NOMO-1 treated with DMSO at 0.1 percent for 48 hours (cell line): ENCODE measurements at regions not wholly inside any gene's neighbourhood (a gene's known extent, or its start where the extent isn't known, plus 50 kb on each side); places are given as distances from the start of the nearest gene placed in this dataset.
"Not testable (repeated sequence)": the region's sequence is repeated elsewhere in the genome, so short reads cannot be mapped to it uniquely, and the experiment has no call there.

Experiments used
- DNase-seq: peaks from one replicate; lab custom pipeline; 2025; ENCODE audit not compliant: unreplicated experiment; lab: John Stamatoyannopoulos, UW

GRCh38 chr16:72657791-72658190, 390.1 kb downstream of the ZFHX3 start:
- no peak for DNase-seq

DNA sequence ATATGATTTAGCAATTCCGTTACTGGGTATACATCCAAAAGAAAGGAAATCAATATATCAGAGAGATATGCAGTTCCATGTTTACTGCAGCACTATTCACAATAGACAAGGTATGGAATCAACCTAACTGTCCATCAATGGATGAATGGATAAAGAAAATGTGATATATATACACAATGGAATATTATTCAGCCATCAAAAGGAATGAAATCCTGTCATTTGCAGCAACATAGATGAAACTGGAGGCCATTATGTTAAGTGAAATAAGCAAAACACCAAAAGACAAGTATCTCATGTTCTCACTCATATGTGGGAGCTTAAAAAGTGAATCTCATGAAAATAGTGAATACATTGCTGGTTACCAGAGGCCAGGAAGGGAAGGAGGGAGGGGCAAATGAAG, 390.8 kb downstream of the ZFHX3 start:
- DNase-seq: no peak

DNA sequence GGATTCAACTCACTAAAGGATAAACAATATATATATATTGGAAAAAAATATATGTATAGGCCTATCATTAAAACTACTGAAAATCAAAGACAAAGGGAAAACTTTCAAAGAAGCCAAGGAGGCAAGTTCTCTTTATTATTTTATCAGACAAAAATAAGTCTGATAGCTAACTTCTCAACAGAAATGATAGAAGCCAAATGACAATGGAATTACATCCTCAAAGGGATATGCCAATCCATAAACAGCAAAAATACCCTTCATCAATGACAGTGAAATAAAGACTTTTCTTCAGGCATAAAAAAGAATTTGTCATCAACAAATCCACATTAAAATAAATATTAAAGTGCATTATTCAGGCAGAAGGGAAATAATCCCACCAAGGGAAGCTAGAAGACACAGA, 393.4 kb downstream of the ZFHX3 start:
- DNase-seq: no peak

GRCh38 chr16:72649254-72649944, 398.5 kb downstream of the ZFHX3 start:
- DNase-seq: no peak

DNA sequence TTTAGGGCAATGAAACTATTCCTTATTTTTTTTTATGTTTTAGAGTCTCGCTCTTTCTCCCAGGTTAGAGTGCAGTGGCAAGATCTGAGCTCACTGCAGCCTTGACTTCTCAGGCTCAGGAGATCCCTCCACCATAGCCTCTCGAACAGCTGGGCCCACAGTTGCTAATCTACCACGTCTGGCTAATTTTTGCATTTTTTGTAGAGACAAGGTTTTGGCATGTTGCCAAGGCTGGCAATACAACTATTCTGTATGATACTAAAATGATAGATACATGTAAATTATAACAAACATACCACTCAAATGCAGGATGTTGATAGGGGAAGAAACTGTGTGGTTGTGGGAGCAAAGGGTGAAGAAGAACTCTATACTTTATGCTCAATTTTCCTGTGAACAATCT, 401.3 kb downstream of the ZFHX3 start:
- no peak for DNase-seq

DNA sequence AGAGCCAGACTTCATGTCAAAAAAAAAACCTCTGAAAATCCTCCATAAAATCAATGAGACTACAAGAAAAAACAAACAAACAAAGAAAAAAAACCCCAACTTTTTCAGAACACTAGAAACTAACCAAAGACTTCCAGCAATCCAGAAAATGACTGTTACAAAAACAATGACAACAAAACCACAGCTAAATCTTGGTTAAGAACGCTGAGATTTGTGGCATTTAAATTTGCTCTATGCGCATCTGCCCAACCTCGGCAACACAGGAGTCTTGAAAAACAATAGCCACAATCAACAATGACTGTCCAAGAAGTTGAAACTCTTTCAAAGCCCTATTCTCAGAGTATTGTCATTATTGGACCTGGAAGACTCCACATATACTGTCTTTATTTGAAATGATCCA, 402.4 kb downstream of the ZFHX3 start:
- no peak for DNase-seq

GRCh38 chr16:72644911-72645310, 403.0 kb downstream of the ZFHX3 start:
- no peak for DNase-seq

DNA sequence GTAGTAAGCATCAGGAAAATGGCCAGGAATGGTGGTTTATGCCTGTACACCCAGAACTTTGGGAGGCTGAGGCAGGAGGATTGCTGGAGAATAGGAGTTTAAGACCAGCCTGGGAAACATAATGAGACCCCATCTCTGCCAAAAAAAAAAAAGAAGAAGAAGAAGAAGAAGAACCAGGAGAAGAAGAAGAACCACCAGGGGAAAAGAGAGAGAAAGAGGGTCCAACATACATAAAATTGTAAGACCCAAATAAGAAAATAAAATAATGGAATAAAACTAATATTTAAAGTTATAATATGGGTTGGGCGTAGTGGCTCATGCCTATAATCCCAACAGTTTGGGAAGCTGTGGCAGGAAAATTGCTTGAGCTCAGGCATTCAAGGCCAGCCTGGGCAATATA, 408.4 kb downstream of the ZFHX3 start:
- no peak for DNase-seq

- no peak for DNase-seq
Observed at GRCh38 chr16:72637306-72637705, 410.6 kb downstream of the ZFHX3 start.

DNA sequence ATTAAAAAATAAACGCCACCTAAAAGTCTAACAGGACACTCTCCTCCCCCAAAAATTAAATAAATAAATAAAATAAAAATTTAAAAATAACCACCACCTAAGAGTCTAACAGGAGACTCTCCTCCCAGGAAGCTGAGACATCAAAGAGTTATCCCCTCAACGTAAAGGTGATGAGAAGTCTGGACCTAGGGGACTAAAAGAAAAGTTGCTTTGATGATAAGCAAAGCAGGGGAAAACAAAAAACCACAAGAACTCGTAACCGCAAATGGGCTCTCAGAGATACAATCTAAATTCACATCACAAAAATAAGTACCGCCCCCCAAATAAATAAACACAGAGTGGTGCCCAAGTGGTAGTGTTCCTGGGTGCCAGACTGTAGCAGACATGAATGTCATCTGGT, 412.2 kb downstream of the ZFHX3 start:
- DNase-seq: no peak

DNA sequence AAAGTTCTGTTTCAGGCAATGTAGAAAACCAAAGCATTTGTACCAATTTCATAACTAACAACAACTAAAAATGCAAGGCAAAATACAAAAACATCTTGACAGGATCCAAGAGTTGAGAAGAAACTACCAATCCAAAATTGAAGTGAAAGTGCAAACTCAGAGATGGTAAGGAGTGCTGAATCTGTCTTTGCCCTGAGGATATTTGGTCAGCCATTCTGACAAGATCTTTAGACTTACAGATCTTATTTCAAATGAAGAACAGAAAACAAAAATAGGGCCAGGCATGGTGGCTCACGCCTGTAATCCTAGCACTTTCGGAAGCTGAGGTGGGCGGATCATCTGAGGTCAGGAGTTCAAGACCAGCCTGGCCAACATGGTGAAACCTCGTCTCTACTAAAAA, 412.8 kb downstream of the ZFHX3 start:
- no peak for DNase-seq

- DNase-seq: not testable (repeated sequence)
Observed at GRCh38 chr16:72627182-72627896, 420.6 kb downstream of the ZFHX3 start.

DNA sequence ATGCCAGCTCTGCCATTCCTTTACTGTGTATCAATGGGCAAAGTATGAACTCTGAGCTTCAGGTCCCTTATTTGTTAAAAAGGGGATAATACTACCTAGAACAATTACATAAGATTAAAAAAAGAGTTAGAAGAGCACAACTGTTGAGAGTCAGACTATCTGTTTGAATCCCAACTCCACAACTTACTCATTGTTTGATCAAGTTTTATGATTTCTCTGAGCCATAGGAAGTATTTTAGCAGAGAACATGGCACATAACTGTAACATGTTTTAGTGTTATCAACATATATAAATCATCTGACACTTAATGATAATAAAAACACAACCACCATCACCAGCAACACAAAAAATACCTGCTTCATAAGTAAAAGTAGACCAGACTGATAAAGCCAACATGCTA, 421.3 kb downstream of the ZFHX3 start:
- no peak for DNase-seq

- no peak for DNase-seq
Observed at GRCh38 chr16:72621651-72622050, 426.3 kb downstream of the ZFHX3 start.

GRCh38 chr16:72620853-72621252, 427.1 kb downstream of the ZFHX3 start:
- DNase-seq: no peak

- DNase-seq: no peak
Observed at GRCh38 chr16:72620348-72620747, 427.6 kb downstream of the ZFHX3 start.

- DNase-seq: no peak
Observed at GRCh38 chr16:72615856-72616255, 432.1 kb downstream of the ZFHX3 start.

GRCh38 chr16:72612718-72613117, 435.2 kb downstream of the ZFHX3 start:
- no peak for DNase-seq

GRCh38 chr16:72612256-72612655, 435.7 kb downstream of the ZFHX3 start:
- DNase-seq: no peak

- peak; percentile 62 for DNase-seq
Observed at GRCh38 chr16:72609933-72610332, 438.0 kb upstream of the PMFBP1 start.

DNA sequence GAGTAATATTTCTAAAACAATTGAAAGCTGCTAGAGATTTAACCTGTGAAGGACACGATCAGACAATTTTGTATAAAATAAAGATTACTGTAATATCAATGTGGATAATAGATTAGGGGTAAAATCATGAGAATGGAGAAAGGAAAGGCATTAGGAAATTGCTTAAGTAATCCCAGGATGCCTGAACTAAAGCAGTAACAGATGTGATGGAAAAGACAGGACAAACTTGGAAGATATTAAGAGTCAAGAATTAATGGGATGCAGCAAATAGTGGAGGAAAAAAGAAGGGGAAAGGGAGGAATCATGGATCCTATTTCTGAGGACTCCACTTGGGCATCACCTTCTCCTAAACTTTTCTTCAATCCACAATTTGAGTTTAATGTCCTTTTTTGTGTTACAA, 437.1 kb upstream of the PMFBP1 start:
- DNase-seq: no peak

- DNase-seq: no peak
Observed at GRCh38 chr16:72604375-72604774, 432.4 kb upstream of the PMFBP1 start.

DNA sequence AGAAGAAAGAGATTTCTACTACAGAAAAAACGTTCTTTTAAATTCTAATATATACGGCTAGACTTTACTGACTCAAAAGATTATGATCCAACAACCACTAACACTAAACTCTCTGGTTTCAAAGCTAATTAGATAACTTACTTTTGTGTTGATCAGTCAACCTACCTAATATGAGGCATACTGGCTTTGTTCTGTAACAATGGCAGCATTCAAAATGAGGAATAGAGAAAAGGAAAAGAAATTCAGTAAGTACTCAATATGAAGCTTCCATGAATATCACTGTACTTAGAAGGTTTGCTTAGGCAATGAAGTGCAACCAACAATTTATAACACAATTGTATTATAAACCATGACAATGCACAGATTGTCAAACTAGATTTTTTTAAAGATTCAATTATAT, 430.5 kb upstream of the PMFBP1 start:
- no peak for DNase-seq
